Daoy (cell line): ENCODE measurements at regions not wholly inside any gene's neighbourhood (a gene's known extent, or its start where the extent isn't known, plus 50 kb on each side); places are given as distances from the start of the nearest gene placed in this dataset.

Experiments
- DNase-seq: peaks from one replicate; pipeline ENCODE4 v3.0.0-alpha.2; 2015; ENCODE audit warnings: low read depth

GRCh38 chr9:73446306-73446705 is 294.6 kb downstream of the ANXA1 start:
- no peak for DNase-seq

- peak; percentile 16 for DNase-seq
Measured at GRCh38 chr9:73451003-73451402, 299.3 kb downstream of the ANXA1 start.

GRCh38 chr9:73459817-73460216 is 308.2 kb downstream of the ANXA1 start:
- no peak for DNase-seq

GRCh38 chr9:73468716-73469115 is 317.1 kb downstream of the ANXA1 start:
- no peak for DNase-seq

GRCh38 chr9:73470766-73471165 is 319.1 kb downstream of the ANXA1 start:
- no peak for DNase-seq

- DNase-seq: no peak
Measured at GRCh38 chr9:73474002-73474600, 322.4 kb downstream of the ANXA1 start.

GRCh38 chr9:73474625-73475024 is 323.0 kb downstream of the ANXA1 start:
- no peak for DNase-seq

- no peak for DNase-seq
Measured at GRCh38 chr9:73494894-73495293, 343.2 kb downstream of the ANXA1 start.

GRCh38 chr9:73497796-73498195 is 346.1 kb downstream of the ANXA1 start:
- no peak for DNase-seq

GRCh38 chr9:73515216-73515615 is 363.6 kb downstream of the ANXA1 start:
- no peak for DNase-seq

- DNase-seq: no peak
Measured at GRCh38 chr9:73523391-73523790, 371.7 kb downstream of the ANXA1 start.

GRCh38 chr9:73525350-73525749 is 373.7 kb downstream of the ANXA1 start:
- no peak for DNase-seq

GRCh38 chr9:73527521-73527920 is 375.9 kb downstream of the ANXA1 start:
- no peak for DNase-seq

- no peak for DNase-seq
Measured at GRCh38 chr9:73528926-73529325, 377.3 kb downstream of the ANXA1 start.

GRCh38 chr9:73529666-73530065 is 378.0 kb downstream of the ANXA1 start:
- no peak for DNase-seq

- DNase-seq: no peak
Measured at GRCh38 chr9:73531051-73531532, 379.4 kb downstream of the ANXA1 start.

- no peak for DNase-seq
Measured at GRCh38 chr9:73531658-73532057, 380.0 kb downstream of the ANXA1 start.

- DNase-seq: no peak
Measured at GRCh38 chr9:73532985-73533384, 381.3 kb downstream of the ANXA1 start.

- no peak for DNase-seq
Measured at GRCh38 chr9:73536403-73536802, 384.7 kb downstream of the ANXA1 start.

- DNase-seq: no peak
Measured at GRCh38 chr9:73537561-73537960, 385.9 kb downstream of the ANXA1 start.

- no peak for DNase-seq
Measured at GRCh38 chr9:73539881-73540390, 388.3 kb downstream of the ANXA1 start.

- DNase-seq: no peak
Measured at GRCh38 chr9:73541923-73542322, 390.3 kb downstream of the ANXA1 start.

- no peak for DNase-seq
Measured at GRCh38 chr9:73543727-73544126, 392.1 kb downstream of the ANXA1 start.

GRCh38 chr9:73548201-73548600 is 396.5 kb downstream of the ANXA1 start:
- DNase-seq: no peak
